Omental fat pad (tissue), 3 donors: ENCODE measurements at regions not wholly inside any gene's neighbourhood (a gene's known extent, or its start where the extent isn't known, plus 50 kb on each side); places are given as distances from the start of the nearest gene placed in this dataset.

Experiments used
- ATAC-seq: fragments of 150-250 bp; one replicate; pipeline ENCODE4 v1.9.1; 2016; ENCODE audit warnings: mild to moderate bottlenecking, moderate library complexity; ENCODE audit not compliant: low FRiP score
- DNase-seq: peaks from one replicate; pipeline ENCODE4 v3.0.0-alpha.2; 2019; ENCODE audit warnings: low spot score
- TF ChIP-seq, protein P1 (sequence below), 3 donors: fragments of 450-650 bp; IDR thresholded peaks; one replicate each; pipeline ENCODE4 v1.5.1; 2016 to 2017; ENCODE audit warnings: antibody characterized with exemption in 3 of 3, mild to moderate bottlenecking in 3 of 3, moderate library complexity in 2 of 3

DNA sequence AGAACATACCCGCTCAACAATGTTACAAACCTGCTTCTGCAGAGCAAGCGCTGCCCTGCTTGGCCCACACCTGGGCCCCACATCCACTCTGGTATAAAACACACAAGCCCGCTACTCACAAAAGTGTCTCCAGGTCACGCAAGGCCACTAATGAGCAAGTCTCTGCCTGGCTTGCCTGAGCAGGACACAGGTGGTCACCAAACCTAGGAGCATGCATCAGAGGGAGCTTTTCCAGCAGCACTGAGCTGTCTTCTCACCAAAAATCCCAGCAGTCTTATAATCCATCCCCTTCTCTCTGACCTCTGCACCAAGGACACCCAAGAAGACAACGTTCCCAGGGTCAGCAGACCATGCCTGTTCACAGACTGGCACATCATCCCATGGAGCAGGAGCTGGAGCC is 100.8 kb downstream of the DLL1 start:
- TF ChIP-seq, protein P1, sequence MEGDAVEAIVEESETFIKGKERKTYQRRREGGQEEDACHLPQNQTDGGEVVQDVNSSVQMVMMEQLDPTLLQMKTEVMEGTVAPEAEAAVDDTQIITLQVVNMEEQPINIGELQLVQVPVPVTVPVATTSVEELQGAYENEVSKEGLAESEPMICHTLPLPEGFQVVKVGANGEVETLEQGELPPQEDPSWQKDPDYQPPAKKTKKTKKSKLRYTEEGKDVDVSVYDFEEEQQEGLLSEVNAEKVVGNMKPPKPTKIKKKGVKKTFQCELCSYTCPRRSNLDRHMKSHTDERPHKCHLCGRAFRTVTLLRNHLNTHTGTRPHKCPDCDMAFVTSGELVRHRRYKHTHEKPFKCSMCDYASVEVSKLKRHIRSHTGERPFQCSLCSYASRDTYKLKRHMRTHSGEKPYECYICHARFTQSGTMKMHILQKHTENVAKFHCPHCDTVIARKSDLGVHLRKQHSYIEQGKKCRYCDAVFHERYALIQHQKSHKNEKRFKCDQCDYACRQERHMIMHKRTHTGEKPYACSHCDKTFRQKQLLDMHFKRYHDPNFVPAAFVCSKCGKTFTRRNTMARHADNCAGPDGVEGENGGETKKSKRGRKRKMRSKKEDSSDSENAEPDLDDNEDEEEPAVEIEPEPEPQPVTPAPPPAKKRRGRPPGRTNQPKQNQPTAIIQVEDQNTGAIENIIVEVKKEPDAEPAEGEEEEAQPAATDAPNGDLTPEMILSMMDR (IDR thresholded peaks at IDR 0.05), result no peak
- ATAC-seq (no peak), DNase-seq (no peak)

DNA sequence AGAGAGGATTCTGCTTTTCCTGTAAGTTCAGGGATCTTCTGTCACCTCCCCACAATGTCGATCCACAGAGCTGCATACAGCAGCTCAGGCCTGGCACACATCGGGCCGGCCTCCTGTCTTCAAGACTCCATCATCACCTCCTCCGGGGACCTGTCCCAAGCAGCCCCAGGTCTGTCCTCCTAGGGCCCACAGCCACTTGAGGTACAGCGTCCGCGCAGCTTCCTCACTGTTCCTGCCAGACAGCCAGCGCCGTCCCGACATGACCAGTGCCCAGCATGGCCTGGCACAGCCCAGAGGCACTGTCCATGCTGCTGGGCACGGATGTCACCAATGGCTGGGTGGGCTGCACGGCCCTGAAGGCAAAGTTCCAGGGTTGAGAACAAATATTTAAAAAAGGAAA is 101.6 kb downstream of the DLL1 start:
- DNase-seq (no peak), ATAC-seq (no peak)
- TF ChIP-seq, protein P1 (IDR thresholded peaks at IDR 0.05), result no peak

DNA sequence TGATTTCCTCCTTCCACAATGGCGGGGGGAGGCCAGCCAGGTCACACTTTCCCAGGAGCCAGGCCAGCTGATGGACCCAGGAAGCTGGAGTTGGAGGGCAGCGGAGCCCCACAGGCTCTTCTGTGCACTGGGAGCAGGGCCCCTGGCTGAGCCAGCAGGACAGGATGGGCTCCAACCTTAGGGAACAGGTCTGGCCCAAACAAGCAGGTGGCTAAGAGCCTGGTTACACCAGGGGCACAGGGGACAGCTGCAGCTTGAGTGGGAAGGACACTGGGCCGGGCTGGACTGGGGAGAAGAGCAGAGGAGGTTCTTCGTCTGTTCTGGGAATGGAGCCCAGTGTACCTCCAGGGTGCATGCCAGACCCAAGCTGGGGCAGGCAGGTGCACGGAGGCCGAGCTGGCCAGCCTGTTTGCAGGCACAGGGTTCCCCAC is 102.3 kb downstream of the DLL1 start:
- TF ChIP-seq, protein P1 (IDR thresholded peaks at IDR 0.05), result no peak
- DNase-seq, result no peak
- ATAC-seq, result no peak

DNA sequence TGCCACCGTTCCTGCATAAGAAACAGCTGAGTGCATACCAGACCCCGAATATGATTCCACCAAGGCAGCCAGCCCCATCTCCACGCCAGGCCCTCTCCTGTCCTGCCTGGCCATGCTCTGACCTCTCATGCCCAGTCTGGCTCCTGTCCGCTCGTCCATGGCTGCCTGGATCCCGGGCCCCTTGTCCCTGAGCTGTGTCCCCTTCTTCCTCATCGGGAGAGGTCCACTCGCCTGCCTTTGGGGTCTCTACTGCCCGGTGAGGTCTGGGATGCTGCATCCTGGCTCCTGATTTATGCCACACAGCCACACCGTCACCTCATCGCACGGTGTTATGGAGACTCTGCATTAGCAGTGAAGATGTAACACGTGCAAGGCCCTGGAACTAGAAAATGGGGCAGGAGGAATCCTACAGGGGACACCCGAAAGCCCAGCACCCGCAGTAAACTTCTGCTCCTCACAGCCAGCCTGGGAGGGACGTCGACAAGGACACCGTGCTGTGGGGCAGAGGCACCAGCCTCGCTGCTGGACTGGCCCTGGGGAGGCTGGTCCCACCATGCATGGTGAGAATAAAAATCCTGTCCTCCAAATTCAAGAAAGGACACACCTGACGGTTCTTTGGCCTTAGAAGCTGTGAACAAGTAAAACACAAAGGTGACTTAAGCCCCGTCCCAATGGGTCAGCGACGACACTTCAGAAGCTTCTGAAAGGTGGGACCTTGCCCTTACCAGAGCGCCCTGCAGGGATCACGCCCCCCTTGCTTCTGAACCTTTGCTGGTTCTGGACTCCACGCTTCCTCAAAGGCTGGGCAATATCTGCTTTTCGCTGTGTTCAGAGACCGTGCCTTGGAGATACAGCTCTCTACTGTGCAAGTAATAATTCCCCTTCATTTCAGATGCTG is 103.0 kb downstream of the DLL1 start:
- DNase-seq (no peak), ATAC-seq (no peak)
- TF ChIP-seq, protein P1 (IDR thresholded peaks at IDR 0.05), result no peak

DNA sequence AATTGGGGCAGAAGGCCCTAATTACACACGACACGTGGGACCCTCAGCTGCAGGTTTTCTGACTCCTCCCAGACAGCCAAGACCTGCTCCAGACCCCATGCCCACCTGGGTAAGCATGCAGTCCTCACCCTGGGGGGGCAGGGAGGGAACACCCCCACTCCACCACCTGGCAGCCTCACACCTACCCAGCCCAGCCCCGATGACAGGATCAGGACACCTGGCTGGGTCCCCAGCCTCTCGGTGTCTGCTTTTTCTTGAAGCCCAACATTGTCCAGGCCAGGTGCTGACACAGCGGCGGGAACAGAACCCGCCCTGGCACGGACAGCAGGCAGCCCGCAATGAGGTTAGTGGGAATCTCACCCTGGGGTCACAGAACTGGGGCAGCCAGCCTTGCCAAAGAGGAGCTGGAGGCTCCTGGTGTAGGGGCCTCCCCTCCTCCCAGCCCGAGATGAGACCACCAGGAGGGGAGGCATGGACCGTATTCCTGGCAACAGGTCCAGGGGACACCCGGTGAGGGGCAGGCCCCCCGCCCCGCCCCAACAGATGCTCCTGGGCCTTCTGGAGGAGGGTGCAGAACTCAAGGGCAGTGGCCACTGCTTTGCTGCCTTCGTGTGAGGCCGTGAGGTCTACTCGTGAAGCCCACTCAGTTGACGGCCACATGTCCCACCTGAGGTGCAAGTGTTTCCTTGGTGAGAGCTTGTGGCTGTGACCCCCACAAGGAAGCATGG is 103.8 kb downstream of the DLL1 start:
- ATAC-seq (no peak), DNase-seq (no peak)
- TF ChIP-seq, protein P1 (IDR thresholded peaks at IDR 0.05), result no peak

DNA sequence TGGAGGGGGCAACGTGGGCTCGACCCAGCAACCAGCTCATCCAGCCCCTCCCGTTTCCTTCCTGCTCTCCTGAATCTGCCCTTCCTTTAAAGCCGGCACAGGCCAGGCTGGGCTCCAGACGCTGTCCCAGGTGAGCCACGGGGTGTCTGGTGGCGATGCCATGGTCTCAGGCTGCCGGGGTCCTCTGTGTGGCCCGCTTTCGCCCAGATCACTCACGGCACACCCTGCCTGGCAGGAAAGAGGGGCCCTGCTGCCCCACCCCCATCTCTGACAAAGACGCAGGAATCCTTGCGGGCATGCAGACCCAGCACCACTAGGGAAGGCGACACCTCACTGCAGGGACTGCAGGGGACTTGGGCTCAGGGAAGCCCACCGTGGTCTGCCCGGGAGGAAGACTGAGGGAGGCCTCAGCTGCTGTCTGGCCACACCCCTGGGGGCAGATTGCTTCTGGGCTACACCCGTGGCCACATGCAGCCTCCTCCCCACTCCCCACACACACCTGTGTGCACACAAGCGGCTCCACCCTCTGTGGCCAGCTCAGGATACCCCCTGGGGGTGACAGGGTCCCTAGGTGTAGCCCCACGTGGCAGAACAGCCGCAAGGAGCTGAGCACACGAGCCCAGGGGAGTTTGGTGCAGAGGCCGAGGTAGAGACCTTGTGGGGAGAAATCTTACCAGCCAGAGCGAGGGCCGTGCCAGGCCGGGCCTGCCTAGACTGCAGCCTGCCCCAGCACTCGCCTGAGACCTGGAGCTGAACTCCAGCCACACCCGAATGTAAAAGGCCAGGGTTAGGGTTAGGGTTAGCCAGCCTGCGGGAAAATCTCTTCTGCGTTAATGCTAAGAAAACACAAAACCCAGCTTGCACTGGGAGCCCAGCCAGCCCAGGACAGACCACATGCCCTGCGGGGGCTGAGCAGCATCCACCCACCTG is 104.6 kb downstream of the DLL1 start:
- ATAC-seq, result no peak

More for the DNA sequence above, 104.6 kb downstream of the DLL1 start:
- DNase-seq, result no peak
- TF ChIP-seq, protein P1 (IDR thresholded peaks at IDR 0.05), result no peak
